Stimulated activated CD8-positive, alpha-beta memory T cell treated with anti-CD3 and anti-CD28 coated beads, Interleukin-4, amount 100 ng/mL, for 48 hours (primary cell): ENCODE measurements at regions not wholly inside any gene's neighbourhood (a gene's known extent, or its start where the extent isn't known, plus 50 kb on each side); places are given as distances from the start of the nearest gene placed in this dataset.

Experiments
- DNase-seq: peaks from one replicate; pipeline ENCODE4 v3.0.0-alpha.2; 2020

- no peak for DNase-seq
Observed at GRCh38 chr5:97750576-97750975, 567.5 kb upstream of the RIOK2 start.

DNA sequence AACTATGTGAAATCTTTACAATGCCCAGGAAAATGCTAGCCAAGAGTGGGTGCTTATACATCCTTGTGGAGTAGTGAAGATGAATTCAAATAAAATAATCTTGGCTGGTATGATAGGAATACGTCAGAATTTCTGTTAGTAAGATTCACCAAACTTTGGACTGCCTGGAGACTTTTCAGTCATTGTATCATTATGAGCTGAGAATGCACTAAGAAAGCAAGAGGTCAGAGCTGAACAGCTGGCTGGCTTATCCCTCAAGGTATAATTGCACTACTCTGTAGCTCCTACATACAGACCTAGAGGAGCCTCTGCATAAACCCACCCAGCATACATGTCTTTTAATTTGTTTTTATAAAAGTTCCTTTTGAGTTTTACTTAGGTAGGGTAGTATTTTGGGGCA lies 568.5 kb upstream of the RIOK2 start:
- no peak for DNase-seq

GRCh38 chr5:97752871-97753270 lies 569.8 kb upstream of the RIOK2 start:
- DNase-seq: no peak

DNA sequence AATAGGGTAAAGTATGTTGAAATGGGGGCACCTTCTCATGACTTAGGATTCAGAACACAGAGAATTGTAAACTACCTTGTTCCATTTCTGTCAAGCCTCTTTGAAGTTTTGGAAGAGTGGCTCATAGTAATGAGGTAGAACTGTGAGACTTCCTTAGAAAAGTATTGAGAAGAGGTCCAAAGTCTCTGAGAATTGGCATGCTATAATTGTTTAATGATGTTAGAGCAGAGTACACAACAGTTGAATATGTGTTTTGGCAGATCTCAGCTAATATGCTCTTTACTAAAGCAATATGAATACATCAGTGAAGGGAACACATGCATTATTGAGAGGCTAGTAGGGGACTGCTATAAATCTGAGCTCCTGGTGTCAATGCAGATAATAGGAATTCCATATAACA lies 579.4 kb upstream of the RIOK2 start:
- DNase-seq: no peak

DNA sequence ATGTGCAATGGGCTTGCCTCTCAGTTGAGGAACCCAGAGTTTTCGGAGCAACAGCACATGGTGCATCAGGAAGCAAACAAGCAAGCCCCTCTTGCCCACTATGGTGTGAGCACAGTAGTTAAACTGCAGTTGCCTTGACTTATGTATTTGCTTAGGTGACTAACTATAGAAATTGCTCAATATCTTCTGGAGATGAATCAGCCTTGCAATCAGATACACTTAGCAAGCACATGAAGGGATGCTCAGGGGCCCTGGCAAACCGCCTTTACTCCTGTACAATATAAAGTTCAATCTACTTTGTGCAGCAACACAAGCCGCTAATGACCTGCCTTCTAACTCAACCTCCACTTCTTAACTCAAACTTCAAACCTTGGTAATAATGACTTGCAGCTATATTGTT lies 581.7 kb upstream of the RIOK2 start:
- DNase-seq: no peak

GRCh38 chr5:97778451-97778850 lies 595.4 kb upstream of the RIOK2 start:
- no peak for DNase-seq

- no peak for DNase-seq
Observed at GRCh38 chr5:97788369-97788768, 605.3 kb upstream of the RIOK2 start.

DNA sequence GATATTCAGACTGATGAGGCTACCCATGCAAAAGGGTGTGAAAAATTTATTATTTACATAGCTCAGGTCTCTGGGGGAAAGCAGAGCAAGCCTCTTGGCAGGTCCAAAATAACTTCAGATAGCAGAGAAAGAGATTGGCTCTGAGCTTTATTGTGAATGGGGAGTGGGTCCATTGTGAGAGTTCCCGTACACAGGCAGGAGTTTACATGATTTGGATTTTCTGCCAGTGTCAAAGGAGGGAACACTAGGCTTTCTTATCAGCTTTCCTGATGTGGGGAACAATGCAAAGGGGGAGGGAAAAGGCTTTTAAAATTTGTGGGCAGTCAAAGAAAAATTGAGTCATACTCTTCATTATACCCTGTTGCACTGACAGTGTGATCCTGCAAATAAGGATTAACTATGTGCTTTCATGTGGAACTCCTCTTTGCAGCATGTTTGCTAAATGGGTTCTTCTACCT lies 615.0 kb upstream of the RIOK2 start:
- DNase-seq: no peak

DNA sequence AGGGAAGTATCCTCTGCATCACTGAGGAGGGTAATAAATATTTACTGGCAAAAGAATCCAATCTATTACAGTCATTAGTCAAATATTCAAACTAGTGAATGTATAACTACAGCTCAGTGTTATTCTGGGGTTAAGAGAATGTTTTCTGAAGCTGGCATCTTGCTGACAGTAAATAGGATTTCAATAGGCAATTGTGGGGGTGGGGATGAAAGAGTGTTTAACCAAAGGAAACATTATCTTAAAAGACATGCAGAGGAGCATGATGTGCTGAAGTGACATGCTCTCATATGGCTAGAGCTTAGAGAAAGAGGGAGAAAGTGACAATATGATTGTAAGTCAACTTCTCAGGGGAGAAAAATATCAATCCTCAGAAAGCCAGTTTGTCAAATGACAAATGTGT lies 618.4 kb upstream of the RIOK2 start:
- DNase-seq: no peak

DNA sequence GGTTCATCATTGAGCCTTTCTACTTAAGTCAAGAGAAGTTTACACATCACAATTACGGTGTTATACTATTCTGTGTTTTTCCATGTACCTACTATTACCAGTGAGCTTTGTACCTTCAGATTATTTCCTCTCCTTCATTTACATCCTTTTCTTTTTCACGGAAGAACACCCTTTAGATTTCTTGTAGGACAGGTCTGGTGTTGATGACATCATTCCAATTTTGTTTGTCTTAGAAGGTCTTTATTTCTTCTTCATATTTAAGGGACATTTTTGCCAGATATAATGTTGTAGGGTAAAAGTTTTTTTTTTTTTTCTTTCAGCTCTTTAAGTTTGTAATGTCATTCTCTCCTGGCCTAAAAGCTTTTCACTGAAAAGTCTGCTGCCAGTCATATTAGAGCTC lies 637.1 kb upstream of the RIOK2 start:
- no peak for DNase-seq

DNA sequence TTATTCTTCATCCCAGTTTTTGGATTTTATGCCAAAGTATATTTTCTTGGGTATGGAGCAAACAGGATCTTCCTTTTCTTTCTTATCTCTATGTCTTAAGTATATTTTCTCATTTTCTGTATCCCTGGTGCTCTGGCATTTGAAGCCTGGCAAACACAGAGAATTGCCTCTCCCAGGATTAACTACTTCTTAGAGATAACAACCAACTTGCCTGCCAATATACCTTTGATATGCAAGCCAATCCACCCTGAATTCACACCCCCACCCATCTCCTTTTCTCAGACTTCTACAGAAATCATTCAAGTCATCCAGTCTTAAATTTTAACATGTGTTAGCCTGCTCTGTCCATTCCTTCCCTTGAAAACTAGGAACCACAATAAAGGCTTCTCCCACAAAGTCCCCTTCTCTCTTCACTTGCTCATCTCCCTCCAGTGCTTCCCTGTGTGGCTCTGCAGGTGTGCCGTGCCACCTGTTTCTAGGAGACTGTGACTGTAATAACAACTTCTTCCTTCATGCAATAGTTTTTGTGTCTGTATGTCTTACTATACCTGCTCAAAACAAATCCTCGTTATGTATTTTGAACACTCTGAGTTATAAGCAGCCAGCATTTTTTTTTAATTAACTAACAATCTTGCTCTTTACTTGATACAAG lies 649.7 kb upstream of the RIOK2 start:
- no peak for DNase-seq

GRCh38 chr5:97834561-97834960 lies 651.5 kb upstream of the RIOK2 start:
- no peak for DNase-seq

DNA sequence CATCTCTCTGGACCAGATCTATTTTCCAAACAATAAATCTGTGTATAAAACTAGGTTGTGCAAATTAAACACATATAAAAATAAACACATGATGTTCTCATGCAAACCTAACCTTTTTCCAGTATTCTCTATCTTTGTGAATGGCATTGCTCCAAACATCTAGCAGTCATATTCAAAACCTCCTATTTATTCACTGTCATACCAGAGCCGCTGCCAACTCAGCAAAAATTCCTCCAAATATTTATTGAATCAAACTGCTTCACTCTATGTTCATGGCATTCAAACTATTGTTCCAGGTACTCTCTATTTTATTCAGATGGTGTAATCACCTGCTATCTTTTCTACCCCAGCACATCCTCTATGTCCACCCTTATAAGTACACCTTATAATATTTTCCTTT lies 652.1 kb upstream of the RIOK2 start:
- no peak for DNase-seq

DNA sequence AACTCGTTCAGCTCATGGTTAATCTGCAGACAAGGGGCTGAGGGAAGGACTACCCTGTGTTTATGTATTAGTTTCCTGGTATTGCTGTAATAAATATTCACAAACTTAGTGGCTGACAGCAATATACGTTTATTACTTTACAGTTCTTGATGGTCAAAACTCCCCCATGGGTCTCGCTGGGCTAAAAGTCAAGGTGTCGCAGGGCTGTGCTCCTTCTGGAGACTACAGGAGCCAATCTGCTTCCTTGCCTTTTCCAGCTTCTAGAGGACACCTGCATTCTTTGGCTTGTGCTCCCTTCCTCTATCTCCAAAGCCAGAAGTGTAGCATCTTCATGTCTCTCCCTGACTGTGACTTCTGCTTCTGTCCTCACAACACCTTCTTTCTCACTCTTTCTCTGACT lies 653.8 kb upstream of the RIOK2 start:
- DNase-seq: no peak

DNA sequence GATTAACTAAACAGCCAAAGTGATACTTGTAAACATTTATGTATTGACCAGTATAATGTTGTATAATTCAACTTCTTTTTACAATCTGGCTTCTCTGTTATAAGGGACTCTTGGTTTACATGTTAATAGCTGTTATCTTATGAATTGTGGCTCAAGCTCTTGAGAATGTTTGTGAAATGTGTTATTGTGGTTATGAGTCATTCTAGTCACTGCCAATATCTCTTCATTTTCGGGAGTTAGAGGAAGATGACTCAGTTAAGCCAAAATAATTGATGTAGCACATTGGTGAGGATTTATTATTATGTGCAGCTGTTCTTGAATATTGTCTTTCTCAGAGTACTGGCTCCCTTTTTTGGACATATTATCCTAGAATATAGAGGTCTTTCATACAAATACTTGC lies 655.2 kb upstream of the RIOK2 start:
- DNase-seq: no peak

GRCh38 chr5:97839341-97840086 lies 656.5 kb upstream of the RIOK2 start:
- no peak for DNase-seq

DNA sequence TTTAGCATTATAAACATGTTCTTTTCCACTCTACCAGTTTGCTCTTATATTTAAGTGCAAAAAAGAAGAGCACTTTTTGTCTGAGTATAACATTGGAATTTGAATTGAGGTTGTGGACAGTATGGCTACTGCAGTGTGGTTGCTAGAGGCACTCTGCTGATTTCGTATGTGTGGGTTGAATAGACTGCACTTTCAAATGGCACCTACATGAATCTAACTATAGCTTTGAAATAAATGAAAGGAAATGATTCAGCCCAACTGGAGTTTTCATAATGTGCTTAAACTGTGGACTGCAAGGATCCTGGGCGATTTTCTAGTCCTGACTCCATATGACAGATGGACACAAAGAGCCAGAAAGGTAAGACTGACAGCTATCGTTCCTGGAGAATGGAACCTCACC lies 657.6 kb upstream of the RIOK2 start:
- no peak for DNase-seq

DNA sequence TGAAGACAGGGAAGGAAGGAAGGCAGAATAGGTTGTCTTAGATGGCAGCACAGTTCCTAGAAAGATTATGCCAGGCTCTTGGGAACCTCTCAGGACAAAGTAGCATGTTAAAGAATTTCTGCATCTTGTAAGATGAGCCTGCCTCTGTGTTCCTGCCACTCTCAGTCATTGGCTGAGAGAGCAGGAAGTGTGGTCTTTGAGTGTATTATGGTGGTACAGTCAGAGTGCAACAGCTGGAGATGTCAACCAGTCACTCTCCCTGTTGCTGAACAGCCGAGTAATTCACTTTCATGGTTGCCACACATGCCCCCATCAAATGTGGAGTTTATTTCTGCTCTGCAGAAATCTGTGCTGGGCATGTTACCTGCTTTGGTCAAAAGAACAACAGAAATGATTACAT lies 659.6 kb upstream of the RIOK2 start:
- DNase-seq: no peak

DNA sequence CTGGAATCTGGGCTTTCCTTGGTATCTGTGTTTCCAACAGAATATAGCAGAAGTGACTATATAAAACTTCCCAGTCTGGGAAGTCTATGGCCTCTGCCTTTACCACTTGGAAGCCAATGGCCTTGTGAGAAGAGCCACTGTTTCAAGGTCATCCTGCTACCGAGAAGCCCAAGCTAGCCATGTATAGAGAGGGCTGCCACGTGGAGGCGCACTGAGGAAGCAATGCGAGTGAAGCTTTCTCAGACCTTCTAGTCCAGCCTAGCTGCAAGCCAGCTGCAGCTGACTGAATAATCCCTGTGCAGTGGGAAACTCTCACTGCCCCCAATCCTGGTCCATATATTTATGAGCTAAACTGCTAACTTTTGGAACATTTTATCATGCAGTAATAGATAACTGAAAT lies 661.8 kb upstream of the RIOK2 start:
- DNase-seq: no peak

DNA sequence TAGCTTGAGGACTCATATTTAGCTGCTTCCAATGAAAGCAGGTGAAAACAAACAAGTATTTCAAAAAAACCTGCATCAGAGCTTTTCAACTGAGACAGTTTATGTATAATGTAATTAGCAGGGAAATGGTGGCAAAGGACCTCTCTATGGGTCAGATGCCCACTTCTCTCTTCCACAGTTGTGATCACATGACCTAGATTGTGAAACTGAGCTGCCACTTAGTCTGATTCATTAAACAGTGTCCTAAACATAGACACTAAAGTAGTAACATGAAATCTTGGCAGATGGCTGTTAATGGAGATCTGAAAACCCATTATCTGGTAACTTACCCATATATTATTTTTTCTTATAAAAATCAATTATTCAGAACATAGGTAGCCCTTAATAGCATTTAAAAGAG lies 663.6 kb upstream of the RIOK2 start:
- no peak for DNase-seq

DNA sequence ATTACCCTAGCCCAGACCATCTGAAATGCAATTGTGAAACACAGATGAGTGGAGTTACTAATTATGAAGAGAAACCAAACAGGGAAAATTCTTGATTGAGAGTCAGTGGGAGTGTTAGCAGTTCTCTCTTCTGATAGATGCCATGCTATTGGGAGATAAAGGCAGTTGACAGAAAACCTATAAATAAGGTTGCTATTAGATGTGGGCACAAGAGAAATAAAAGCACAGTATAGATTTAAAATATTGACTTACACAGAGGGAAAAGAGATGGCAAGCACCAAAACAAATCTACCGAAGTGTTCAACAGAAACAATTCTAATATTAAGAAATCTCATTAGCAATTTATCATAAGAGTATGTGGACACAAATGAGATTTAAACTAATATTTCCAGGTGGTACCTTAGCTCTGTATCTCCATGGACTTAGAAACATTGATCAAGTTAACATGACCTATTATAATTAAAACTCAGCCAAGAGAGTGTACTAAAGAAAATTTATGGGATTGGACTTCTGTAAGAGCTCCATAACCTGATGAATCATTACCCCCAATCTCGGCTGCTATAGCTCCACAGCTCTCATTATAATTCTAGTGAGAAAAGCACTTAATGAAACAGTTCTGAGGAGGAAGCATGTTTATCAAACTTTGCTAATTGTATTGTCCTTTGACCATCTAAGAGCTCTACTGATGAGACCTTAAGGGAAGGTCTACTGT lies 665.0 kb upstream of the RIOK2 start:
- DNase-seq: no peak

DNA sequence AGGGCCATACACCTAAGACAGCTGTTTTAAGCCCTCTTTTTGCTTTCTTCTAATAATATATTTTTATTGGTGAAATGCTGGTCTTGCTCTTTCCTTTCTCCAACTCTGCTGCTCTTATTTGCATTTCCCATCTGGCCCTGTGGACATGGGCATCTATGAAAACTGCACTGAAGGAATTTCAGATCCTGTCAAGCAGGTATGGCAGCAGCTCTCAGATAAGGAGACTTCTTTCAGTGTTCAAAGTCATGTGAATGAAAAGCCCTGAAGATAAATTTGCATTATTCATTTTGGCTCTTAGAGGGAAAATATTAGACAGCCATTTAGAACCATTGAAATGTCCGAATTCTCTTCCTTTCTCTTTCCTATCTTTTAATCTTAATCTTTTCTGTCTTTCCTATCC lies 668.0 kb upstream of the RIOK2 start:
- no peak for DNase-seq

DNA sequence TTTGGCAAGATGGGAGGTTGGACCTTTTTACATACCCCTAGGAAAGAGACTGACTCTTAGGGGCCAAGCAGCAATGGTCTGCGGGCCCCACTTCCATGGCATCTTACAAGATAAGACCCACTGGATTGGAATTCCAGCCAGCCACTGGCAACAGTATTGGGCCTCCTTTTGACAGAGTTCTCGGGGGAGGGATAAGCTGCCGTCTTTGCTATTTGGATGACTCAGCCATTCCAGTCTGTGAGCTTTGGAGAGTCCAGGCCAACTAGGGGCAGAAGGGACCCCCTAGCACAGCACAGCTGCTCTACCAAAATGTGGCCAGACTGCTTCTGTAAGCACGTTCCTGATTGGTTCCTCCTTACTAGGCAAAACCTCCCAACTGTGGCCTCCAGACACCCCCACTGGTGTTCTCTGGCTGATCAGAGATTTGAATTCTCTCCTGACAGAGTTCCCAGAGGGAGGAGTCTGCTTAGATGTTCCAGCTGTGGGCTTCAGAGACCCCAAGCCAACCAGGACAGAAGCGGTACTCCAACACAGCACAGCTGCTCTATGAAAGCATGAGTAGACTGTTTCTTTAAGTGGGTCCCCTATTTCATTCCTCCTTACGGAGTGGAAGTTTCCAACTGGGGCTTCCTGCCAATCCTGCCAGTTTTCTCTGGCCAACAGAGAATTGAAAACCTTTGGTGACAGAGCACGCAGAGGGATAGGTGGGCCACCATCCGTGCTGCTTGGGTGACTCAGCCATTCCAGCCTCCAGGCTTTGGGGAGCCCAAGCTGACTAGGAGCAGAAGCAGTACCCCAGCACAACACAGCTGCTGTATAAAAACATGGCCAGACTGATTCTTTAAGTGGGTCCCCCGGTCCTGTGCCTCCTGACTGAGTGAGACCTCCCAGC lies 672.1 kb upstream of the RIOK2 start:
- no peak for DNase-seq
